ENCODE measurements at regions not wholly inside any gene's neighbourhood (a gene's known extent, or its start where the extent isn't known, plus 50 kb on each side); places are given as distances from the start of the nearest gene placed in this dataset.

- DNase-seq = no peak
Observed at GRCh38 chr5:106159616-106160015, 1511.1 kb downstream of the EFNA5 start.

GRCh38 chr5:106154280-106154716, 1516.4 kb downstream of the EFNA5 start:
- no peak for DNase-seq

GRCh38 chr5:106152569-106152968, 1518.2 kb downstream of the EFNA5 start:
- DNase-seq = no peak

DNA sequence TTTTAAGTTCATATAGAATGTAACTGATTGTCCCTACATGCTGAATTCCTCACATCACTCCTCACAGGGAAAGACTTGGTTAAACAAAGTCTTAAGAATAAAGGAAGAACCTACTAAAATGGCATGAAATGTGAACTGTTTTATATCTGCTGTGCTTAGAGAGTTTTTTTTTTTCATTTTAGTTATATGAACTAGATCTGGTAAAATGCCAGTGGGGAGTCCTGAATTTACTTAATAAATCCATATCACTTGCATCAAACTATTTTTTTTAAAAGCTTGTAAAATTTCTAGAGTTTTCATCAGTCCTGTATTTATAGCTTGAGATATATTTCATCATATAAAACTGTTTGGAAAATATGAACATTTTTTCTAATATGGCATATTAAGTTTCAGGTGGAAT, 1528.6 kb downstream of the EFNA5 start:
- no peak for DNase-seq

DNA sequence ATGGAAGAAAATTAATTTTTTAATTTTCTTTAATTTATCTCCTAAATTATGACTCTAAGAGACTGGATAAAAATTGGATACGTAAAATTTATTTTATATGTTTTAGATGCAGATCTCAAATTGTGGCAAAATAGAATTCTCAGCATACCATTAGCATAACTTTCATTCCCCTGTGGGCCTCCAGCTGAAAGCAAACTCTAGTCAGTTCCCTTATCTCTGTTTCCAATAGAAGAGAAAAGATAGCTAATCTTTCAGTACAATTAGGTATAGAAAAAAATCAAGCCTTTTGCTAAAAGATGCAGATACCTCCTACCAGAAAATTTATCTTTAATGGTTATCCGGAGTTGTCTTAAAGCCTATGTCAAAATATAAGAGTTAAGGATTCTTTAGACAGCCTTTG, 1530.6 kb downstream of the EFNA5 start:
- no peak for DNase-seq

DNA sequence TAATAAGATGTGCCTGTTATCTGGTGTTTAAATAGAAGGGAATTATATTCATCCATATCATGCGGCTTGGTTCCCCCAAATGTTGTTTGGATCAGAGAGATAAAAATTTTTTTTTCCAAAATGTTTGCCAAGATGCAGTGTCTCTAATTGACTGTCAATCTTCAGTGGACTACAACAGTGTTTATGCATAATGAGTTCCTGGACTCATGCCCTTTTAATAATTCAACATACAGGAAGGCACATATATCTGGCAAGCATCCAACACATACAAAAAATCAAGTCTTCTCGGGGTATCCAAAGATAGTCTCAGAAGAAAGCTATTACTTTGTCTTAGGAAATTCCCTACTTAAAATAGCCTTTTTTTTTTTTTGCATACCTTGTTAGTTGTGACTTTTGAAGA, 1534.7 kb downstream of the EFNA5 start:
- DNase-seq = no peak

GRCh38 chr5:106135473-106135872, 1535.3 kb downstream of the EFNA5 start:
- DNase-seq = no peak

GRCh38 chr5:106134549-106134948, 1536.2 kb downstream of the EFNA5 start:
- no peak for DNase-seq

GRCh38 chr5:106127985-106128384, 1542.8 kb downstream of the EFNA5 start:
- no peak for DNase-seq

DNA sequence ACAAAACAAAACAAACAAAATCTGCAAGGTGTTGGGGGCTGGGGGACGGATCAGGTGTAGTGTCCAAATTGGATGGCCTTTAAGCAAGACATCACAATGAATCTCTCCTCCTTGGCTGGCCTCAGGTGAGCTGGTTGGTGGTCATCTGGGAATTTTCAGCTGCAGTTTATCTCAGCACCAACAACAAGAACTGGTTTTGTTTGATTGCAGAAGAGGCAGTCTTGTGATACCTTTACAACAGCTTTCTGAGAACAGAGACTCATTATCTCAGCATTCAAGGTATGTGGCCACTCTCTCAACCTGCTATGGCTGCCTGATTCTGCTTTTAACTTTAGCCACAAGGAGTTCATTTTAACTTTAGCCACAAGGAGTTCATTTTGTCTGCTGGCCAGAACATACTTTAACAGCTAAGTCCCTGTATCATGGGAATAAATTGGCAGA, 1543.4 kb downstream of the EFNA5 start:
- no peak for DNase-seq

DNA sequence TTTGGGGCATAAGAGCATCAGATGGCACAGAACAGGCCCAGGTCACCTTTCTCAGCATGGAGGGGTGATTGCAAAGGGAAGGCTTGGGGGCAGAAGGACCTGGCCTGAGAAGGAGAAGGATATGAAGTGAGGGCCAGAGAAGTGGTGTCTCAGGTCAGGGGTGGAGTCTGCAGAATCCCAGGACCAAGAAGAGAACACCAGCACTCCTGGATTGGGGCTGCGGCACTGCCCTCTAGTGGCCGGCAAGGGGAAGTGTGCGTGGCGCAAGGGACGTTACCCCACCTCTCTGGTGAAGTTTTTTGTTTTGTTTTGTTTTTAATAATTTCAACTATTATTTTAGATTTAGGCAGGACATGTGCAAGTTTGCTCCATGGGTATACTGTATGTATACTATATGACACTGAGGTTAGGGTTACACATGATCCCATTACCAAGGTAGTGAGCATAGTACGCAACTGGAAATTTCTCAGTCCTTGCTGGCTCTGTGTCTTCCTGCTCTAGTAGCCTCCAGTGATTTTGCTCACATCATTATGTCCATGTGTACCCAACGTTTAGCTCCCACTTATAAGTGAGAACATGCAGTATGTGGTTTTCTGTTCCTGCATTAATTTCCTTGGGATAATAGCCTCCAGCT, 1548.6 kb downstream of the EFNA5 start:
- no peak for DNase-seq

DNA sequence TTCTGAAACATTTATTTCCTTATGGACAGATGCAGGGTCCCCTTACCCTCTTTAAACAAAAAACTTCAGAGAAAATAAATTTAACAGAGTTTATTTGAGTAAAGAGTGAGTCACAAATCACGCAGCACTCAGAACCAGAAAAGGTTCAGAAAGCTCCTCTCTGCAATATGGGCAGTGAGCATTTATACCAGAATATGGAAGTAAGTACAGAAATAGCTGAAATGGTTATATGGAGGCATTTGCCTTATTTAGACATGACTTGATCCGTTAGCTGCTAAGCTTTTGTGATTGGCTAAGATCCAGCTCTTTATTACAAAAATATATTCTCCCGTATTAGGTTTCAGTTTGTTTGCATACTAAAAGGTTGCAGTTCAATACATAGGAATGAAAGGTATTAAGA, 1554.1 kb downstream of the EFNA5 start:
- no peak for DNase-seq

DNA sequence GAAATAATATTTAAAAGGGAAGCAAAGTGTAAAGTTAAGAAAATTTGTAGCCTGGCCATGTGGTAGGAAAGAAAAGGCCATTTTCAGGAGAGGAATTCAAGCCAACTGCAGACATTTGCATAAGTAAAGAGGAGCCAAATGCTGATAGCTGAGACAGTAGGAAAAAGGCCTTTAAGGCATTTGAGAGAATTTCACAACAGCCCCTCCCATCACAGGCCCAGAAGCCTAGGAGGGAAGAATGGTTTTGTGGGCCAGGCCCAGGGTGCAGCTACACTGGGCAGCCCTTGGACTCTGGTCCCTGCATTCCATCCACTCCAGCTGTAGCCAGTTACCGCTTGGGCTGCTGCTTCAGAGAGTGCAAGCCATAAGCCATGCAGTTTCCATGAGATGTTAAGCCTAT, 1556.8 kb downstream of the EFNA5 start:
- no peak for DNase-seq

- DNase-seq = no peak
Observed at GRCh38 chr5:106106384-106106783, 1564.4 kb downstream of the EFNA5 start.

GRCh38 chr5:106097340-106097739, 1573.4 kb downstream of the EFNA5 start:
- DNase-seq = no peak

DNA sequence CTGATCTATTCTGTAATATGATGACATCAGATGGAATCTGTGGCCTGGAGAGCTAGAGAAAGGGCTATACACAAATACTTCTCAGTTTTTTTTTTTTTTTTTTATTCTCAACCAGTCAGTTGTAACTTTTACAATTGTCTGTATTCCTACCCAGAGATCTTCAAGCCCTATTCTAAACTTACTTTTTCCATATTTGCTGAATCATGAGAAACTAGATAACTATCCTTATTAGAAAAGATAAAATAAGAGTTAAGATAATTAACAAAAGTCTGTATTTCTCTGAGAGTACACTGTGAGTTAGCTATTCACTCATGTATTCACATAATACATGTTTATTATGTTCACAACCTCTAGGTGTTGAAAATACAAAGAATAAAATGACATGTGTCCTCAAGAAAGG, 1575.9 kb downstream of the EFNA5 start:
- DNase-seq = no peak

DNA sequence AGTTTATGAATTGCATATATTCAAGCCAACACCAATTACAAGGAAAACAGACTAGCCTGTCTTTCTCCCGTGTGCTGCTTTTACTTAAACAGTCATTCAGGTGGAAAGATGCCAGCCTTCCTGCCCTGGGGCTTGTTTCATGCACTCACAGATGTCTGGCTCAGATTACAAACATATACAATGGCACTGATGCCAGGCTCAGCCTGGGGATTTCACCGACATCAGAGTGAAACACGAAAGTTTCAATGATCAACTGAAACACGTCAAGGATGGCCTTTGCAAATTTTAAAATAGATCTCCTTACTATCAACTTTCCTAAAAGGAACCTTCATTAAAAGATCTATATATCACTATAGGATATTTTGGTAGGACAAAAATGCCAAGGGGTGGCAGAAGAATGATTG, 1576.5 kb downstream of the EFNA5 start:
- DNase-seq = no peak

DNA sequence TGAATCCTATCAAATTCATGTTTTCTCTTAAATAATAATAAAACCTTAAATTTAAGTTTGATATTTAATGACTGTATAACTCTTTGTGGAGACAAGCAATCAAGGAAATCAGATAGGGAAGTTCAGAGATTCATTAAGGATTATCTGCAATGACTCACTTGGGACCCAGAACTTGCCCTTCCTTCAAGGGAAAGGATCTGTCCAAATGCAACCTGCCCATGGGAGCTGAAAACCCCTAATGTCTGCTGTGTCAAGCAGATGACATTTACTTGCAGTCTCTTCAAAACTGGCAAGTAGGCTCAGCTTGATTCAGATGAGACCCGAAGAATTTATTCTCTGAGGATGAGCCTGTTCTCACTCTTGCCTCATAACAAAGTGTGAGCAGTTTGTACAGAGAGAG, 1577.6 kb downstream of the EFNA5 start:
- no peak for DNase-seq

DNA sequence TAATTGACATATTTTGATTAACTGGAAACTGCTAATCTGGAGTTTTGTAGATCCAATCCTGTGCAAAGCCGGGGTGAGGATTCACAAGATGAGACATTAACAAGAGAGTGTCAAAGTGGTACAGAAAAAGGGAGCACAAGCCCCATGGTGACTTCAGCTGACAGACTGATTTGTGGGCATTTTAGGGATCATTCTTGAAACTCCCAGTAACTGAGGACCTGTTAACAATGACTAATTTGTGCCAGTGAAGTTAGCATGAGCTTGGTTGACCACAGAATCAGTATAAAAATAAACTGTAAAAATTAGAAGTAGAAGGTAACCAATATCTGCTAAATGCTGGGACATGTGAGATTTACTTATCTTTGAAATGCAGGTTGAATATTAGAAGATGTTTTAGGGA, 1578.3 kb downstream of the EFNA5 start:
- no peak for DNase-seq

GRCh38 chr5:106089073-106089472, 1581.7 kb downstream of the EFNA5 start:
- DNase-seq = no peak

GRCh38 chr5:106088462-106088861, 1582.3 kb downstream of the EFNA5 start:
- no peak for DNase-seq

DNA sequence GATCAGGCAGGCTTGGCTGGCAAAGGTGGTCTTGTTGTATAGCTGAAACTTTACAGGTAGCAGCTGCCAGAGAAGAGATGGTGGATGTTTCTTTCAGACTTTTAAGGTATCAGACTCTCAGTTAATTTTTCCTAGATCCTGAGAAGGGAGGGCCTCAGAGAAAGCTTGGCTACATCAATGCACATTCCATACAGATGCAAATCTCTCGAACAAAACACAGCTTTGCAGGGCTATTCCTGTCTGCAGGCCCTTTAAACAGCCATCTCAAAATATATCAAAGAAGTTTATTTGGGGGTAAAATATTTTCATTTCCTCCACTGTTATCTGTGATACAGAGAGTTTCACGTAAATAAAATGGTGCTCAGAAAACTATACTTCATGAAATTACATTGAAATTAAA, 1584.4 kb downstream of the EFNA5 start:
- DNase-seq = no peak

GRCh38 chr5:106085556-106085955, 1585.2 kb downstream of the EFNA5 start:
- no peak for DNase-seq

DNA sequence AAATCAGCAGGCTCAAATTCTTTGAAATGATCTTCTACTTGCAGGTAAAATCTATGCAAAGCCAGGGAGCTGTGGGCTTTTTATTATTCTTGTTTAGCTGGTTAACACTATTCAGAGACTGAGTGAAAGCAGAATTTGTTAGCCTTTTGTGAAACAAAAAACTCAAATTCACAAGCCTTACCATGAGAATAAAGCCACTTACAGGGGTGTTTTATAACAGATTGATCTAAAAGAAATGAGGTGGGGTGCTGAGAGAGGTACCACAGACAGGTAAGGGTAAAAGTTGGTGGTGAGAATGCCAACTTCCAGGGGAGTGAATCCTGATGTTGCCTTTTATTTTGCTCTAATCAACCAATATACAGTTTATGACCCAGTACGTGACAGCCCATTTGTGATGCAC, 1585.6 kb downstream of the EFNA5 start:
- no peak for DNase-seq

DNA sequence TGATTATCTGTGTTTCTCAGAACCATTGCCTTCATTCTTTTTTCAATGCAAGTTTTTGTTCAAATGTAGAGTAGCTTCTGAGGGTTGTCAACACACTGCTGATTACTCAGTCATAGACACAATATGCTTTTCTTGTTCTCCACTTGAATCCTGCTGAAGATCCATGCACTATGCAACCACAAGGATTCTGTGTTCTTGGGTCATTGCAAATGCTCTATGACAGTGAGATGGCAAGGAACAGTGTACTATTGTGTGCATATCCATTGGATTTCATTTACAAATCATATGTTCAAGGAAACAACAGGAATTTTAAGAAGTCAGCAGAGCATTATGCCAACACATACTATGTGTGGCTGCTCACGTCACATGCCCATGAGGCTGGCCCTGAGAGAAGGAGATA, 1590.2 kb downstream of the EFNA5 start:
- DNase-seq = no peak

DNA sequence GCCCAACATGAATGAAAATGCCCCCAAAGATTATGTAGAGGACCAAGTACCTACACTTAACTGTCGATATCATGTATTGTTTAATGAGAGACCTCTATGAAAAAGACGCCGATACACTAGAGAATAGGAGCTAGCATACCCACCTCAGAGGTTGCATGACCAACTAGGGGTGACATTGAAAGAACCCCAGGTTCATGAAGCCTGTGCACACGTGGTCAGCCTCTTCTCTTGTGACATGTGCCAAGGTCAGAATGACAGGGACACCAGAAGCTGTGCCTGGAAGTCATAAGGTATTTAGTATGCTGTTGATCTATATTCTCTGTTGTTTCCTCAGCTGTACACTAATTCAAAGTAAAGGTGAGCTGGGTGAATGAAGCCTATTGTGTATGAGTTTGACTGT, 1594.1 kb downstream of the EFNA5 start:
- no peak for DNase-seq
